ENCODE measurements at regions not wholly inside any gene's neighbourhood (a gene's known extent, or its start where the extent isn't known, plus 50 kb on each side); places are given as distances from the start of the nearest gene placed in this dataset.

- DNase-seq, result no peak
- H3K27ac ChIP-seq, result no peak overlapping the region
- no peak for TF ChIP-seq POLR2A (IDR thresholded peaks at IDR 0.05)
- TF ChIP-seq EP300 (IDR thresholded peaks at IDR 0.05), result no peak
- no peak for TF ChIP-seq POLR2AphosphoS5 (IDR thresholded peaks at IDR 0.05)
- TF ChIP-seq CTCF (IDR thresholded peaks at IDR 0.05), result no peak
- H3K27me3 ChIP-seq, result no peaks in the 10 kb centered on the region
- peaks cover 0 to 35% (median 21%) of the 10 kb centered on the region in 4 donors for H3K4me1 ChIP-seq
- no peaks in the 10 kb centered on the region for H3K36me3 ChIP-seq
- no peaks in the 10 kb centered on the region for H3K9me3 ChIP-seq
- H3K4me3 ChIP-seq, result no peak overlapping the region
- 15 to 47% methylated on average over 3 of the region's 3 CpGs for WGBS, 2 donors
- intact Hi-C loops (cut with DNase I), result no loop called here
These were observed 117.5 kb downstream of the DACT1 start for GRCh38 chr14:58755031-58755925.

- TF ChIP-seq CTCF (IDR thresholded peaks at IDR 0.05), result no peak
- TF ChIP-seq EP300 (IDR thresholded peaks at IDR 0.05), result no peak
- TF ChIP-seq POLR2AphosphoS5 (IDR thresholded peaks at IDR 0.05), result no peak
- TF ChIP-seq POLR2A (IDR thresholded peaks at IDR 0.05), result no peak
- H3K4me3 ChIP-seq, result no peak overlapping the region
- peaks cover 0 to 8% (median 3%) of the 10 kb centered on the region in 4 donors for H3K4me1 ChIP-seq
These were observed 122.4 kb downstream of the DACT1 start for GRCh38 chr14:58760121-58760520.

GRCh38 chr14:58762629-58763028 is 124.9 kb downstream of the DACT1 start:
- no peaks in the 10 kb centered on the region for H3K27me3 ChIP-seq
- H3K4me3 ChIP-seq, result no peak overlapping the region
- DNase-seq, result no peak
- WGBS, 2 donors, result 94 to 96% methylated on average over 1 of the region's 1 CpG
- no peaks in the 10 kb centered on the region for H3K4me1 ChIP-seq
- no peaks in the 10 kb centered on the region for H3K36me3 ChIP-seq
- TF ChIP-seq POLR2AphosphoS5 (IDR thresholded peaks at IDR 0.05) (no peak), POLR2A (IDR thresholded peaks at IDR 0.05) (no peak), CTCF (IDR thresholded peaks at IDR 0.05) (no peak), EP300 (IDR thresholded peaks at IDR 0.05) (no peak)
- no peak overlapping the region for H3K27ac ChIP-seq
- intact Hi-C loops (cut with DNase I), result no loop called here
- no peaks in the 10 kb centered on the region for H3K9me3 ChIP-seq

More at GRCh38 chr14:58760121-58760520, 122.4 kb downstream of the DACT1 start:
- Histone ChIP-seq H3K9me3 (no peaks in the 10 kb centered on the region), H3K27ac (no peak overlapping the region), H3K27me3 (no peaks in the 10 kb centered on the region), H3K36me3 (no peaks in the 10 kb centered on the region)
- no peak for DNase-seq
- intact Hi-C loops (cut with DNase I), result no loop called here
- WGBS, 2 donors, result 80 to 86% methylated on average over 2 of the region's 2 CpGs

GRCh38 chr14:58763210-58763609 is 125.4 kb downstream of the DACT1 start:
- intact Hi-C loops (cut with DNase I), result no loop called here
- H3K4me3 ChIP-seq, result no peak overlapping the region
- no peak overlapping the region for H3K27ac ChIP-seq
- TF ChIP-seq POLR2AphosphoS5 (IDR thresholded peaks at IDR 0.05) (no peak), EP300 (IDR thresholded peaks at IDR 0.05) (no peak), POLR2A (IDR thresholded peaks at IDR 0.05) (no peak), CTCF (IDR thresholded peaks at IDR 0.05) (no peak)
- no peaks in the 10 kb centered on the region for H3K9me3 ChIP-seq
- no peak for DNase-seq
- H3K27me3 ChIP-seq, result no peaks in the 10 kb centered on the region
- no peaks in the 10 kb centered on the region for H3K36me3 ChIP-seq
- H3K4me1 ChIP-seq, result no peaks in the 10 kb centered on the region
- WGBS, 2 donors, result 84 to 85% methylated on average over 4 of the region's 4 CpGs
